Stimulated activated naive CD8-positive, alpha-beta T cell treated with anti-CD3 and anti-CD28 coated beads, Interleukin-15, Interleukin-2, amounts not matched to agents 100 U/mL and 50 U/mL, for 24 hours (primary cell): ENCODE measurements at regions not wholly inside any gene's neighbourhood (a gene's known extent, or its start where the extent isn't known, plus 50 kb on each side); places are given as distances from the start of the nearest gene placed in this dataset.
"Not testable (repeated sequence)": the region's sequence is repeated elsewhere in the genome, so short reads cannot be mapped to it uniquely, and the experiment has no call there.

Source experiments
- ATAC-seq: fragments of 150-1000 bp; cut with Tn5 transposase; one replicate; pipeline ENCODE4 v1.10.0; 2021
- DNase-seq: peaks from one replicate; pipeline ENCODE4 v3.0.0; 2021

- DNase-seq, ATAC-seq: not testable (repeated sequence)
These were observed 534.9 kb downstream of the XYLT1 start for GRCh38 chr16:16935909-16936308.

DNA sequence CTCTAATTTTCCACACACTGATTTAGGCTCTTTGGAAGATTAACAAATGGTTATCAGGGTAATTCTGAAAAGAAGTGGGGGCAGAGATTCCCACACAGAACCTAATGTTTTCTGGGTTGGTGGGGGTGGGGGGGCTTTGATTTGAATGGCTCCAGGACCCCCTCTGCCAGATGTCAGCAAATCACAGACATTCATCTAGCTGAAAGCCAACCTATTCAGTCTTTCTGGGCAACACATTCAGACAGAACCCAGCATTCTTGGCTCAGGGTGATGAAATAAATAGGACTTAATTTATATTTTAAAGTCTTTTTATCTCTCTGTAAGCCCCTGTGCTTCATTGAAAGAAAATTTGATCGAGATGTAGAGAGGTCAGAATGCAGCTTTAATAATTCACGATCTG, 533.2 kb downstream of the XYLT1 start:
- no peak for ATAC-seq

GRCh38 chr16:16938009-16938408, 532.8 kb downstream of the XYLT1 start:
- DNase-seq (no peak), ATAC-seq (no peak)

More for the DNA sequence above, 533.2 kb downstream of the XYLT1 start:
- no peak for DNase-seq

GRCh38 chr16:16938980-16939379, 531.8 kb downstream of the XYLT1 start:
- no peak for DNase-seq

GRCh38 chr16:16940351-16940750, 530.4 kb downstream of the XYLT1 start:
- no peak for ATAC-seq

More at GRCh38 chr16:16938980-16939379, 531.8 kb downstream of the XYLT1 start:
- no peak for ATAC-seq

GRCh38 chr16:16942849-16943248, 527.9 kb downstream of the XYLT1 start:
- DNase-seq, ATAC-seq: not testable (repeated sequence)

More at GRCh38 chr16:16940351-16940750, 530.4 kb downstream of the XYLT1 start:
- no peak for DNase-seq

DNA sequence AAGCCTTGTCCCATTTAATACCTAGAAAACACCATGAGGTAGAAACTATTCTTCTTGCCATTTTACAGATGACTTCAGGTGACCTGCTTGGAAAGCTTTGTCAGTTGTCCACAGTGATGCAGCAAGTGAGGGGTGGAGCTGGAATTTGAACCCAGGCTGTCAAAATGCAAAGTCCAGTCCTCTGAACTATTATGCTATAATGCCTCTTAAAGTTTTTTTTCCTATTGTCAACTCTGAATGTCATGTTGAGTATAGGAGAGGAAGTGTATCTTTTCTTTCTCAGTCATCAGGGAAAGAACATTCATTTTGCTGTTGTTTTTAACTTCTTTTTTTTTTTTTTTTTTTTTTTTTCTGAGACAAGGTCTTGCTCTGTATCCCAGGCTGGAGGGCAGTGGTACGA, 525.6 kb downstream of the XYLT1 start:
- DNase-seq: no peak
- no peak for ATAC-seq

GRCh38 chr16:16956376-16956775, 514.4 kb downstream of the XYLT1 start:
- DNase-seq (no peak), ATAC-seq (no peak)

- ATAC-seq (no peak), DNase-seq (no peak)
These were observed 510.0 kb downstream of the XYLT1 start for GRCh38 chr16:16960785-16961184.

- DNase-seq: no peak
- ATAC-seq: no peak
These were observed 504.3 kb downstream of the XYLT1 start for GRCh38 chr16:16966439-16966838.

- DNase-seq (no peak), ATAC-seq (no peak)
These were observed 499.7 kb downstream of the XYLT1 start for GRCh38 chr16:16971042-16971441.

DNA sequence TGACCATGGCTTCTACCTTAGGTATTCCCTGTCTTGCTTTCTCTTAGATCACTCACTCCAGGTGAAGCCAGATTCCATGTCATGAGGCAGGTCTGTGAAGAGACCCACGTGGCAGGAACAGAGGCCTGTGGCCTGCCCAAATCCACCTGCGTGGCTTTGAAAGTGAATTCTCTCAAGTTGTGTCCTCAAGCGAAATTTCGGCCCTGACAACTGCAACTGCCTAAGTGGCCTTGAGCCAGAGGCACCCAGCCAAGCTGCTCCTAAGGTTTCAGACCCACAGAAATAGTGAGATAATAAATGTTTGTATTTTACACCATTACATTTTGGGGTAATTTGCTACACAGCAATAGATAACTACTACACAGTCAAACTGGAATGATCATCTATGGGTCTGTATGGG, 497.9 kb downstream of the XYLT1 start:
- DNase-seq (no peak), ATAC-seq (no peak)

DNA sequence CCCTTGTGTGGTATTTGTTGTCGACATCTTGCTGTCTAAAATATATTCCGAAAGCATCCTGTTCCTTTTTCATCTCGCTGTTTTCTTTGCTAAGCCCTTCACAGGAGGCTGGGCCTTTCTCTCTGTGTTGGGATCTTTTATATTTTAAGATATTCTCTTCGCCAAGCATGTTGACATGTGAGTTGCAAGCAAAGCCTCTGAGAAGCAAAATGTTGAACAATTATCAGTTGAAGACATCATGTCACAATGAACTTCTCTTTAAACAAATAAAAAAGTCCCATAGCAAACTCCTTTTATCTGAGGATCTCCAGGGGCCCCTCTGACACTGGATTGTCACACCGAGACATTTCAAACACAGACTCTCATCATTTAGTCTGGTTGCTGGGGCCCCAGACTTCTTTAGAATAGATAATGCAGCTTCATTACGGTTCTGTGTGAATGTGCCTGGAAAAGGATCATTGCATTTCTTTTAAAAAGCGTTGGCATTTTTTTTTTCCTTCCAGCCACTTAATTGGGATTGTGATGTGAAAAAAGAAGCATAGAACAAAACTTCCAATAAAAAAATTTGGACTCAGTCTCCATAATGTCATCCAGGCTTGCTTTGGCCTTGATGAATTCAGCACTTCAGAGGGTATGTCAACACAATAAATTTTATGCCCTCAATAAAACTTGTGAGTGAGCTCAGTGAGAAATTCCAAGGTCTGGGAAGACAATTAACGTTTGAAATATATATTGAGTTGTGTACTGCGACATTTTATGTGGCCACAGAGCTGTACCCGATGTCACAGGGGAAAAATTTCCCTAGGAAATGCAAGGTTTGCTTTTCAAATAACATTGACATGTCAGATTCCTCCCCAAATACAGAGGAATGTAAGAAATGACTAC, 496.8 kb downstream of the XYLT1 start:
- ATAC-seq: no peak
- no peak for DNase-seq

DNA sequence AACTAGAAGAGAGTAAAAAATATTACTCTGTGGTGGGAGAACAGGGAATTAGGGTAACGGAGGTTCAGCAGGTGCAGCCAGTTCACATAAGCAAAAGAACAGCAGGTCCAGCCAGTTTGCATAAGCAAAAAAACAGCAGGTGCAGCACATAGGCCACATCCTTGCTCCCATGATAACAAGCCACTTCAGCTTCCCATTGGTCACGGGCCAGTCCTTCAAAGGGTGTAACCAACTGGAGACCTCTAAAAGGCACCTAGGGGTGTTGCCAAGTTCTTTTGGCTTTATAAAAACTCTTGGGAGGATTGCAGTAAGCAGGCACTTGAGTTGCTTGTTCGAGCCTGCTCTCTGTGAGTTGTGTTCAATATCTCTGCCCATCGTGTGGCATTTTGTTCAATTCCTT, 488.1 kb downstream of the XYLT1 start:
- no peak for ATAC-seq
- DNase-seq: no peak

- no peak for ATAC-seq
These were observed 487.2 kb downstream of the XYLT1 start for GRCh38 chr16:16983582-16983981.

DNA sequence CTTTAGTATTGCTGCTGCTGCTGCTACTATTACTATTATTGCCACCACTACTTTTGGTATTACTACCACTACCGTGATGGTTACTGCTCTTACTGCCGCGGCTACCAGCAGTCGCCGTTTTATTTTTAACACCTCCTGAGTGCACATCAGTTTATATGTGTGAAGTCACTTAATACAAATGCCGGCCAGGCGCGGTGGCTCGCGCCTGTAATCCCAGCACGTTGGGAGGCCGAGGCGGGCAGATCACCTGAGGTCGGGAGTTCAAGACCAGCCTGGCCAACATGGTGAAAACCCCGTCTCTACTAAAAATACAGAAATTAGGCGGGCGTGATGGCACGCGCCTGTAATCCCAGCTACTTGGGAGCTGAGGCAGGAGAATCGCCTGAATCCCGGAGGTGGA, 486.7 kb downstream of the XYLT1 start:
- ATAC-seq, DNase-seq: not testable (repeated sequence)

More at GRCh38 chr16:16983582-16983981, 487.2 kb downstream of the XYLT1 start:
- DNase-seq: no peak

- DNase-seq (no peak), ATAC-seq (no peak)
These were observed 485.1 kb downstream of the XYLT1 start for GRCh38 chr16:16985707-16986106.

DNA sequence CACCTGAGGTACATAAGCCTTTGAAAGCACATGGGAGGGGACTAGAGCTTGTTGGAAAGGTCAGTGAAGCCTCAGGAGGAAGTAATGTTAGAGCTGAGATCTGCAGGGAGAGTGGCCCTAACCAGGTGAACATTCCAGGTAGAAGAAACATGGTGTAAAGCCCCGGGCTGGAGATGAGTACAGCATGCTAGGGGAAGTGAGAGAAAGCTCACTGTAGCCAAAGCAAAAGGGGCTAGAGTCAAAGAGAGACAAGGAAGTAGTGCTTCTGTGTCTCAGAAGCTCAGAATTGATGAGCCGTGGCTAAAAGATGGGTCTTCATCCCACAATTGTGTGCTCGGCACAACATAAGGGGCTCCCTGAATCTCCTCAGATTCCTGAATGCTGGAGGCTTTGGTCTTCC, 481.8 kb downstream of the XYLT1 start:
- ATAC-seq: no peak

GRCh38 chr16:16989368-16989767, 481.4 kb downstream of the XYLT1 start:
- ATAC-seq: no peak
- no peak for DNase-seq

More for the DNA sequence above, 481.8 kb downstream of the XYLT1 start:
- DNase-seq: no peak

GRCh38 chr16:16991711-16992110, 479.0 kb downstream of the XYLT1 start:
- no peak for DNase-seq

DNA sequence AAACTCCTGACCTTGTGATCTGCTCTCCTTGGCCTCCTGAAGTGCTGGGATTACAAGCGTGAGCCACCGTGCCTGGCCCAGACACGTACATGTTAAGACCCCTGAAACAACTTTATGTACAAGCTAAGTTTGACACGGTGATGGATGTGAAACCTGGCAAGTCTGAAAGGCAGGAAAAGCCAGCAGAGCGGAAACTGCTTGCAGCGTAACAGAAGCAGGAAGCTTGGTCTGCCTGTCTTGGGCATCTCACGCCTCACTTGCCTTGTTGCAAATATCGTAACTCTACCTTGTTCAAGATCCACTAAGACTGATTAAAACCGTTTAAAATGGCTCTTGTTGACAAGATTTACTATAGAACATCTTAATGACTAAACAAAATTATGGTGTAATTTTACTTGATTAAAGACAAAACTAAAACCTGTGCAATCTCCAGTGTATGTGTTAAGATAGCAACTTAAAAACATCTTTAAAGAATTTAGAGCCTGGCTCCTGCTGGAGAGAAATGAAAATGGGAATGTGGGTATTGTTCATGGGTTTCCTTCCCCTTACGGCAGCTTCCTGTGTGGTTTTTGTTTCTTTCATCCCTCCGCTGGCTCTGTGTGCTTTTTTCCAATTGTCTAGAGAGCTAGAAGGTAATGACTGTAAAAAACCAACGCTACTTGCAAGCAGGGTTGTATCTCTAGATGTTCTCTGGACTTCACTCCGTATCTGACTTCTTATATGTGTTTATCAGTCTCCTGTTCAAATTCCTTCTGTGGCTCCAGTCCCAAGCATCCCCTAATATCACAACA, 477.6 kb downstream of the XYLT1 start:
- ATAC-seq (no peak), DNase-seq (peak; percentile 23)

More at GRCh38 chr16:16991711-16992110, 479.0 kb downstream of the XYLT1 start:
- ATAC-seq: no peak

GRCh38 chr16:16994831-16995230, 475.9 kb downstream of the XYLT1 start:
- no peak for ATAC-seq
- DNase-seq: no peak

- DNase-seq (no peak), ATAC-seq (no peak)
These were observed 473.9 kb downstream of the XYLT1 start for GRCh38 chr16:16996827-16997226.
